ENCODE measurements at regions not wholly inside any gene's neighbourhood (a gene's known extent, or its start where the extent isn't known, plus 50 kb on each side); places are given as distances from the start of the nearest gene placed in this dataset.

DNA sequence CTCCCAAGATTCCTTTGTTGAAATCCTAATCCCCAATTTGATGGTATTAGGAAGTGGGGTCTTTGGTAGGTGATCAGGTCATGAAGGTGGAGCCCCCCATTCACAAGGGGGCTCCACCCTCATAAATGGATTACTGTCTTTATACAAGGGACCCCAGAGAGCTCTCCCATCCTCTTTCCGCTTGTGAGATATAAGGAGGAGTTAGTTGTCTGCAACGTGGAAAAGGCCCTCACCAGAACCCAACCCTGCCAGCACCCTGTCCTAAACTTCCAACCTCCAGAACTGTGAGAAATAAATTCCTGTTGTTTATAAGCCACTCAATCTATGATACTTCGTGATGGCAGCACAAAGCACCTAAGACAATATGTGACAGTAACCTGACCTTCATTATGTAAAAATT lies 684.1 kb upstream of the HS6ST1 start:
- no peaks in the 10 kb centered on the region for H3K27me3 ChIP-seq (ENCODE audit: control insufficient read depth, insufficient read depth, low read length)
- TF ChIP-seq, protein P1, sequence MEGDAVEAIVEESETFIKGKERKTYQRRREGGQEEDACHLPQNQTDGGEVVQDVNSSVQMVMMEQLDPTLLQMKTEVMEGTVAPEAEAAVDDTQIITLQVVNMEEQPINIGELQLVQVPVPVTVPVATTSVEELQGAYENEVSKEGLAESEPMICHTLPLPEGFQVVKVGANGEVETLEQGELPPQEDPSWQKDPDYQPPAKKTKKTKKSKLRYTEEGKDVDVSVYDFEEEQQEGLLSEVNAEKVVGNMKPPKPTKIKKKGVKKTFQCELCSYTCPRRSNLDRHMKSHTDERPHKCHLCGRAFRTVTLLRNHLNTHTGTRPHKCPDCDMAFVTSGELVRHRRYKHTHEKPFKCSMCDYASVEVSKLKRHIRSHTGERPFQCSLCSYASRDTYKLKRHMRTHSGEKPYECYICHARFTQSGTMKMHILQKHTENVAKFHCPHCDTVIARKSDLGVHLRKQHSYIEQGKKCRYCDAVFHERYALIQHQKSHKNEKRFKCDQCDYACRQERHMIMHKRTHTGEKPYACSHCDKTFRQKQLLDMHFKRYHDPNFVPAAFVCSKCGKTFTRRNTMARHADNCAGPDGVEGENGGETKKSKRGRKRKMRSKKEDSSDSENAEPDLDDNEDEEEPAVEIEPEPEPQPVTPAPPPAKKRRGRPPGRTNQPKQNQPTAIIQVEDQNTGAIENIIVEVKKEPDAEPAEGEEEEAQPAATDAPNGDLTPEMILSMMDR (IDR thresholded peaks at IDR 0.05): no peak
- no peak overlapping the region for H3K9ac ChIP-seq
- no peak overlapping the region for H3K4me3 ChIP-seq (ENCODE audit: low read depth, low read length)
- H3K4me2 ChIP-seq (ENCODE audit: low read length): no peak overlapping the region
- H2AFZ ChIP-seq: no peak overlapping the region
- no peaks in the 10 kb centered on the region for H3K4me1 ChIP-seq
- no peaks in the 10 kb centered on the region for H3K79me2 ChIP-seq
- H3K27ac ChIP-seq: no peak overlapping the region
- no peaks in the 10 kb centered on the region for H3K36me3 ChIP-seq (ENCODE audit: control insufficient read depth, insufficient read depth, low read length)
- H3K9me3 ChIP-seq (ENCODE audit: control insufficient read depth, low read length): no peaks in the 10 kb centered on the region

- Histone ChIP-seq H3K9me3 (ENCODE audit: control insufficient read depth, low read length) (no peaks in the 10 kb centered on the region), H3K36me3 (ENCODE audit: control insufficient read depth, insufficient read depth, low read length) (no peaks in the 10 kb centered on the region), H3K79me2 (no peaks in the 10 kb centered on the region), H3K4me1 (no peaks in the 10 kb centered on the region), H3K27me3 (ENCODE audit: control insufficient read depth, insufficient read depth, low read length) (no peaks in the 10 kb centered on the region), H3K4me2 (ENCODE audit: low read length) (no peak overlapping the region), H2AFZ (no peak overlapping the region), H3K27ac (no peak overlapping the region), H3K4me3 (ENCODE audit: low read depth, low read length) (no peak overlapping the region), H3K9ac (no peak overlapping the region)
- TF ChIP-seq, protein P1 (IDR thresholded peaks at IDR 0.05): no peak
Measured at GRCh38 chr2:129004485-129004884, 685.8 kb upstream of the HS6ST1 start.

DNA sequence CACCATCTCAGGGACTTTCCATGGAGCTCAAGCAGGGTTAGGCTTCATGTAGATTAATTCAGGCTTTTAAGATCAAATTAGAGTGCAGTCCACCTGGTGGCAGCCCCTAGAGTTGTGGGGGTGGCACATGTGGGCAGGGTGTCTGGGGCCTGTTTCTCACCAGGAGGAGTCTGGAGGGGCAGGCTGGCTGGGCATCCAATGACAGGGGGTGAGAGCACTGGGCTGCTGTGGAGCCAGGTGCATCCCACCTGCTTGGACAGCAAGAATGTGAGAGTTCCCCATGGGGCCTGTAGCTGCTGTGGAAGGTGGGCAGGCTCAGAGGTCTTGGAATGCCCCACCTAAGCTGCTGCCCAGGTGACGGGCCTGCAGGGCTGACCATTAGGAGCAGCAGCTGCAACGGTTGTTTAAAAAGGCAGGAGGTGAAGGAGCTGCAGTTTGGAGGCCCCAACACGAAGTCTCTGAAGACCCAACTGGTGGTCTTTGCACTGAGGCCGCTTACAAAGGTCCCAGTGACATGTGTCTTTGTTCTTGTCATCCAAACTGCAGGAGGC lies 686.3 kb upstream of the HS6ST1 start:
- Histone ChIP-seq H3K79me2 (no peaks in the 10 kb centered on the region), H3K36me3 (ENCODE audit: control insufficient read depth, insufficient read depth, low read length) (no peaks in the 10 kb centered on the region), H3K9me3 (ENCODE audit: control insufficient read depth, low read length) (no peaks in the 10 kb centered on the region), H3K4me3 (ENCODE audit: low read depth, low read length) (no peak overlapping the region), H2AFZ (no peak overlapping the region), H3K4me1 (no peaks in the 10 kb centered on the region), H3K27ac (no peak overlapping the region), H3K27me3 (ENCODE audit: control insufficient read depth, insufficient read depth, low read length) (no peaks in the 10 kb centered on the region), H3K9ac (no peak overlapping the region), H3K4me2 (ENCODE audit: low read length) (no peak overlapping the region)
- TF ChIP-seq, protein P1 (IDR thresholded peaks at IDR 0.05): no peak

DNA sequence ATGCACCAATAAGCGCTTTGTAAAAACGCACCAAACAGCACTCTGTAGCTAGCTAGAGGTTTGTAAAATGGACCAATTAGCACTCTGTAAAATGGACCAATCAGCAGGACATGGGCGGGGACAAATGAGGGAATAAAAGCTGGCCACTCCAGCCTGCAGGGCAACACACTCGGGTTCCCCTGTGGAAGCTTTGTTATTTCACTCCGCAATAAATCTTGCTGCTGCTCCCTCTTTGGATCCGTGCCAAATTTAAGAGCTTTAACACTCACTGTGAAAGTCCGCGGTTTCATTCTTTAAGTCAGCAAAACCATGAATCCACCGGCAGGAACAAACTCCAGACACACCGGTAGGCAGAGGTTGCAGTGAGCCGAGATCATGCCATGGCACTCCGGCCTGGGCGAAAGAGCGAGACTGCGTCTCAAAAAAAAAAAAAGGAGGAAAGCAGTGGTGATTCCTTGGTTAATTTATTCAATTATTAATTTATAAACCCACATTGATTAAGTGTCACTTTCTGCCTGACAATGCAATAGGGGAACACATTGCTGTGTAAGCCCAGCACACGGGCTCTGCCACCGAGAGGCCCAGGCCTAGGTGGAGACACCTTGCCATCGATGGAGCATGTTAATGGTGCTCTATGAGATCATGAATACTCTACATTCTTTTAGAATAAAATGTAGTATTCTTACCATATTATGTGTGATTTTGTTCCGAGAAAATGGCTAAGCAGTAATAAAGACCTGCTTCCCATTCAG lies 687.6 kb upstream of the HS6ST1 start:
- Histone ChIP-seq H3K9ac (no peak overlapping the region), H3K27me3 (ENCODE audit: control insufficient read depth, insufficient read depth, low read length) (no peaks in the 10 kb centered on the region), H2AFZ (no peak overlapping the region), H3K27ac (no peak overlapping the region), H3K4me2 (ENCODE audit: low read length) (no peak overlapping the region), H3K4me1 (no peaks in the 10 kb centered on the region), H3K4me3 (ENCODE audit: low read depth, low read length) (no peak overlapping the region), H3K79me2 (no peaks in the 10 kb centered on the region), H3K9me3 (ENCODE audit: control insufficient read depth, low read length) (no peaks in the 10 kb centered on the region), H3K36me3 (ENCODE audit: control insufficient read depth, insufficient read depth, low read length) (no peaks in the 10 kb centered on the region)
- TF ChIP-seq, protein P1 (IDR thresholded peaks at IDR 0.05): no peak

- Histone ChIP-seq H3K4me3 (ENCODE audit: low read depth, low read length) (no peak overlapping the region), H3K4me2 (ENCODE audit: low read length) (no peak overlapping the region), H3K9ac (no peak overlapping the region), H3K27me3 (ENCODE audit: control insufficient read depth, insufficient read depth, low read length) (no peaks in the 10 kb centered on the region), H3K36me3 (ENCODE audit: control insufficient read depth, insufficient read depth, low read length) (no peaks in the 10 kb centered on the region), H3K79me2 (no peaks in the 10 kb centered on the region), H3K9me3 (ENCODE audit: control insufficient read depth, low read length) (no peaks in the 10 kb centered on the region), H2AFZ (no peak overlapping the region), H3K27ac (no peak overlapping the region), H3K4me1 (no peaks in the 10 kb centered on the region)
- TF ChIP-seq, protein P1 (IDR thresholded peaks at IDR 0.05): no peak
Measured at GRCh38 chr2:129006901-129007300, 688.2 kb upstream of the HS6ST1 start.

Data from parathyroid adenoma (tissue), 2 donors.